ENCODE measurements at regions not wholly inside any gene's neighbourhood (a gene's known extent, or its start where the extent isn't known, plus 50 kb on each side); places are given as distances from the start of the nearest gene placed in this dataset.

DNA sequence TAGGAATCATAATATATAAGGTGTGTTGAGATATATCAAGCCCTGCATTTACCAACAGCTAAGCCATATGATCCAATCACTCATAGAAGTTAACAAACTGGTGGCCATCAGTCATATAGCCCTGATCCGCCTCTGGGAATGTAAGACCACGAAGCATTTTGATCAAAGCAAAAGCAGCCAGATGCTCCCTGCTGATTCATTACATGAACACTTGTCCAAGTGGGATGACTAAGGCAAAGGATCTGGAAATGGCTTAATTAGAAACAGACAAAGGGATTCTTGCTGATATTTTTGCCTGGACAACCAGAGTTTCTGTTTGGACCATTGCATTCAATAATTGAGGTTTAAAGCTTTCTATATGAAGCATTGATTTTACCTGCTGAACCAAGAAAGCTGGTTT is 535.5 kb downstream of the GPAM start:
- no peak for TF ChIP-seq TEAD4 (IDR thresholded peaks at IDR 0.05; ENCODE audit: low read depth, low read length)
- no peak for TF ChIP-seq MAFK (IDR thresholded peaks at IDR 0.05; ENCODE audit: low read depth, low read length)
- TF ChIP-seq ZNF274 (IDR thresholded peaks at IDR 0.05; ENCODE audit: borderline replicate concordance, extremely low read depth, low read length): no peak
- no peak for TF ChIP-seq POLR2A (IDR thresholded peaks at IDR 0.05; ENCODE audit: control extremely low read depth in 1 of 2, low read depth in 2 of 2, low read length in 2 of 2)
- TF ChIP-seq CEBPB (IDR thresholded peaks at IDR 0.05; ENCODE audit: low read depth, low read length): no peak
- no peak for TF ChIP-seq SUZ12 (IDR thresholded peaks at IDR 0.05; ENCODE audit: low read length)
- TF ChIP-seq, protein P1, sequence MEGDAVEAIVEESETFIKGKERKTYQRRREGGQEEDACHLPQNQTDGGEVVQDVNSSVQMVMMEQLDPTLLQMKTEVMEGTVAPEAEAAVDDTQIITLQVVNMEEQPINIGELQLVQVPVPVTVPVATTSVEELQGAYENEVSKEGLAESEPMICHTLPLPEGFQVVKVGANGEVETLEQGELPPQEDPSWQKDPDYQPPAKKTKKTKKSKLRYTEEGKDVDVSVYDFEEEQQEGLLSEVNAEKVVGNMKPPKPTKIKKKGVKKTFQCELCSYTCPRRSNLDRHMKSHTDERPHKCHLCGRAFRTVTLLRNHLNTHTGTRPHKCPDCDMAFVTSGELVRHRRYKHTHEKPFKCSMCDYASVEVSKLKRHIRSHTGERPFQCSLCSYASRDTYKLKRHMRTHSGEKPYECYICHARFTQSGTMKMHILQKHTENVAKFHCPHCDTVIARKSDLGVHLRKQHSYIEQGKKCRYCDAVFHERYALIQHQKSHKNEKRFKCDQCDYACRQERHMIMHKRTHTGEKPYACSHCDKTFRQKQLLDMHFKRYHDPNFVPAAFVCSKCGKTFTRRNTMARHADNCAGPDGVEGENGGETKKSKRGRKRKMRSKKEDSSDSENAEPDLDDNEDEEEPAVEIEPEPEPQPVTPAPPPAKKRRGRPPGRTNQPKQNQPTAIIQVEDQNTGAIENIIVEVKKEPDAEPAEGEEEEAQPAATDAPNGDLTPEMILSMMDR (IDR thresholded peaks at IDR 0.05; ENCODE audit: control extremely low read depth in 1 of 3, insufficient read depth in 1 of 3, low read depth in 1 of 3, low read length in 3 of 3): no peak
- TF ChIP-seq, protein P2, sequence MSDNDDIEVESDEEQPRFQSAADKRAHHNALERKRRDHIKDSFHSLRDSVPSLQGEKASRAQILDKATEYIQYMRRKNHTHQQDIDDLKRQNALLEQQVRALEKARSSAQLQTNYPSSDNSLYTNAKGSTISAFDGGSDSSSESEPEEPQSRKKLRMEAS (IDR thresholded peaks at IDR 0.05): no peak
- TF ChIP-seq, protein P3, sequence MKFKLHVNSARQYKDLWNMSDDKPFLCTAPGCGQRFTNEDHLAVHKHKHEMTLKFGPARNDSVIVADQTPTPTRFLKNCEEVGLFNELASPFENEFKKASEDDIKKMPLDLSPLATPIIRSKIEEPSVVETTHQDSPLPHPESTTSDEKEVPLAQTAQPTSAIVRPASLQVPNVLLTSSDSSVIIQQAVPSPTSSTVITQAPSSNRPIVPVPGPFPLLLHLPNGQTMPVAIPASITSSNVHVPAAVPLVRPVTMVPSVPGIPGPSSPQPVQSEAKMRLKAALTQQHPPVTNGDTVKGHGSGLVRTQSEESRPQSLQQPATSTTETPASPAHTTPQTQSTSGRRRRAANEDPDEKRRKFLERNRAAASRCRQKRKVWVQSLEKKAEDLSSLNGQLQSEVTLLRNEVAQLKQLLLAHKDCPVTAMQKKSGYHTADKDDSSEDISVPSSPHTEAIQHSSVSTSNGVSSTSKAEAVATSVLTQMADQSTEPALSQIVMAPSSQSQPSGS (IDR thresholded peaks at IDR 0.05; ENCODE audit: low read length): no peak
- no peak for TF ChIP-seq SP1 (IDR thresholded peaks at IDR 0.05; ENCODE audit: low read depth, low read length)
- no peak for TF ChIP-seq POLR2AphosphoS5 (IDR thresholded peaks at IDR 0.05; ENCODE audit: low read depth, low read length)

Measured in H1 (cell line).